Gastroesophageal sphincter (tissue), 3 donors: ENCODE measurements at regions not wholly inside any gene's neighbourhood (a gene's known extent, or its start where the extent isn't known, plus 50 kb on each side); places are given as distances from the start of the nearest gene placed in this dataset.

Source experiments
- CTCF ChIP-seq, 4 experiments: fragments of 200-600 bp in 2 of 4; fragments of 450-650 bp in 2 of 4; sonication (generic) in 1 of 4; IDR thresholded peaks; one replicate each; pipeline ENCODE4 v1.5.1; 2017 to 2019; ENCODE audit warnings: antibody characterized with exemption in 4 of 4, mild to moderate bottlenecking in 2 of 4, moderate library complexity in 2 of 4
- EP300 ChIP-seq: sonication (generic); formaldehyde crosslinking; IDR thresholded peaks from one replicate; pipeline ENCODE4 v1.6.1; 2017; ENCODE audit warnings: antibody characterized with exemption, mild to moderate bottlenecking
- POLR2A ChIP-seq, 2 donors: fragments of 450-650 bp; IDR thresholded peaks; one replicate each; pipeline ENCODE4 v1.6.1; 2017; ENCODE audit warnings: antibody characterized with exemption in 2 of 2, mild to moderate bottlenecking in 2 of 2, moderate library complexity in 1 of 2

GRCh38 chrX:35625714-35626113 lies 172.4 kb upstream of the MAGEB16 start:
- TF ChIP-seq EP300 = no peak
- no peak for TF ChIP-seq CTCF (IDR thresholded peaks at IDR 0.05)
- no peak for TF ChIP-seq POLR2A (IDR thresholded peaks at IDR 0.05)
